Glomerular visceral epithelial cell (primary cell): ENCODE measurements at regions not wholly inside any gene's neighbourhood (a gene's known extent, or its start where the extent isn't known, plus 50 kb on each side); places are given as distances from the start of the nearest gene placed in this dataset.

Experiments
- DNase-seq: peaks from one replicate; pipeline ENCODE4 v3.0.0-alpha.2; 2016; ENCODE audit errors: extremely low spot score

DNA sequence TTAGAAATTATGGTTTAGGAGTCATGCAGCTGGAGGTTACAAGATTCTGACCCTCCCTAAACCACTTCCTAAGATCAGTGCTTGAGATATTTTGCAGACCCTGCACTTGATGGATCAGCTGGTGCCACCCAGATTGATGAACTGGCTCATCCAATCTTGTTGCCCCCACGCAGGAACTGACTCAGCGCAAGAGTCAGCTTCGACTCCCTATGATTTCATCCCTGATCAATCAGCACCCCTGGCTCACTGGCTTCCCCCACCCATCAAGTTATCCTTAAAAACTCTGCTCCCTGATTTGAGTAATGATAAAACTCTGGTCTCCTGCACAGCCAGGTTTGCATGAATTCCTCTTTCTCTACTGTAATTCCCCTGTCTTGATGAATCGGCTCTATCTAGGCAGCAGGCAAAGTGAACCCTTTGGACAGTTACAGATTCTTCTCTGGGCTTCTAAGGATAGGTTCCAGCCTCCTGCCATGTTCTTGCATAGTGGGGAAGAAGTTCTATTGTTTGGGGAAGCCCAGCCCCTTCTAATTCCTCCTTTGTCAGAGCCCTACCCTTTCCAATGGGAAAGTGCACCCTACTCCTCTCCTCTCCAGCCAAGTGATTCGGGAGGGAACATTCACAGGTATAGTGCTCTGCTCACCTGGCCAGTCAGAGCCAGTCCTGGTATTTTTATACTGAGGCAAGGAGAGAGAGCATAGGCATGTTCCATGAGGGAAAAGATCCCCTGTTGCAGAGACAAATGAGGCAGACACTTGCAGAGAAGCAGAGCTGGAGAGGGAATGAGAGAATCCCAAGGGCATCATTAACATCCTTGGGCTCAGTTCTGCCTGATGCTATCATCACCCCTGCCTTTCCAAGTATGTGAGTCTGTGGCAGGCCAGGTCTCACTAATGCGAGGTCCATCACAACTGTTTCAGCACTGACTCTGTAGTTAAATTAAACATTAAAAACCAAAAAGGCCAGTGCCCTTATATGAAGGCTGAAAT, 224.4 kb upstream of the GALNT17 start:
- no peak for DNase-seq

DNA sequence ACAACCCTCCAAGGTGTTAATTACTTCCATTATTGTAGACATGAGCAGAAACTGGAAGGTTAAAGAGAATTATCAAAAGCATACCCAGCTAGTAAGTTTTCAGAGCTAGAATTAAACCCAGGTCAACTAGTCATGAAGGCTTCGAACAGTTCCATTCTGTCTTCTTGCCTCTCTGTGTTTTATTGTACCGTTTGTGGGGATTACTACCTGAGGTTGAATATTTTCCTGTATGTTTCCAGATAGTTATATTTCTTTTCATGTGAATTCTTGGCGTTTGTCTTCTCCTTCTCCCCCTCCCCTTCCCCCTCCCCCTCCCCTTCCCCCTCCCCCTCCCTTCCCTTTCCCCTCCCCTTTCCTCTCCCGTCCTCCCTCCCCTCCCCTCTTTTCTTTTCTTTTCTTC, 218.0 kb upstream of the GALNT17 start:
- DNase-seq, result no peak

GRCh38 chr7:70915067-70915466, 216.9 kb upstream of the GALNT17 start:
- no peak for DNase-seq

- DNase-seq, result no peak
Measured at GRCh38 chr7:70919481-70920073, 212.4 kb upstream of the GALNT17 start.

DNA sequence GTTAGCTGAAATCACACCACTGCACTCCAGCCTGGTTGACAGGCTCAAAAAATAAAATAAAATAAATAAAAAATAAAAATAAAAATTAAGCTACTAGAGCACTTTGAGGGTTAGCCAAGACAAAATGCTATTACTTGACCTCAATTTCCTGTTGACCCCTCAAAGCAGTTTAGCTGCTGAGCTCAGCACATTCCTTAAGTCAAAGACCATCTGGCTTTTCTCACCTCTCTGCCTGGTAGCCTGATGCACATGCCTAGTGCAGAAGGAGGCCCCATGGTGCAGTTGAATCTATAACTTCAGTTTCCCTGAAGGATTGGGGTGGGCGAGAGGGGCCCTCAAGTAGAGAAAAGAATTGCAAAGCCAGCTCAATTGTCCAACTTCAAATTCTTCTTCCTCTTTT, 211.1 kb upstream of the GALNT17 start:
- DNase-seq, result no peak

- no peak for DNase-seq
Measured at GRCh38 chr7:70923181-70923845, 208.6 kb upstream of the GALNT17 start.

- DNase-seq, result no peak
Measured at GRCh38 chr7:70925411-70926115, 206.4 kb upstream of the GALNT17 start.

- DNase-seq, result no peak
Measured at GRCh38 chr7:70926666-70927065, 205.3 kb upstream of the GALNT17 start.

DNA sequence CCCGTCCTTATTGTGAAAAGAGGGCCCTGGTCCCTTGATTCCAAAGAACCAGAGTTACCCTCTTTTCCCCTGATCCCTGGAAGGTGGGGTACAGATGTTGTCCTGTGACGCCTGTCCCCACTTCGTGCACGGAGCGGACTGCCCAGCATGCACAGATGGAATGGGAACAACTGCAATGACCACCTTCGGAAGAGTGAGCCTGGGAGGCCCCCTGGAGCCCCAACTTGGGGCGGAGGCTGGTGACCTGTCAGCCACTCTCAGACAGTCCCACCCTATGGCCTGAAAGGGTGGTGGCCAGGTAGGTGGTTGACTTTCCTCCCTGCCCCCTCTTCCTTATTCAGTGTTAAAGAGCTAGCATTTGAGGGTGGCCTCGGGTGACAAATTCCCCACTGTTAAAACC, 196.6 kb upstream of the GALNT17 start:
- no peak for DNase-seq

DNA sequence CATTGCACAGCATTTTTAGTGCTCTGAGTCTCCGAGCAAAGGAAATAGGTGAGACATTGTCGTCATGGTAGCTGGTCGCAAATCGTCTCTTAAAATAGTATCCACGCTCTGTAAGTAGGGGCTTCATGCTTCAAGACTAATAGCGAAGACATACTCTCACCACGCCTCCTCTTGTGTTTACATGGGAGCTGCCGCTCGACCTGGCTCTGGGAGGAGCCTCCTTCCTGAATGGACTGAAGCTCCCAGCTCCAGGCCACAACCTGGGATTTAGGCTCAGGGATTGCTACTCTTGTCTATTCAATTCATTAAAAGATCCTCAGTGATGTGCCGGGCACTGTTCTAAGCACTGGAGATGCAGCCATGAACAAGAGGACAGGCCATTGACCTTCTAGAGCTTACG, 196.1 kb upstream of the GALNT17 start:
- no peak for DNase-seq

GRCh38 chr7:70937424-70937823, 194.5 kb upstream of the GALNT17 start:
- no peak for DNase-seq

DNA sequence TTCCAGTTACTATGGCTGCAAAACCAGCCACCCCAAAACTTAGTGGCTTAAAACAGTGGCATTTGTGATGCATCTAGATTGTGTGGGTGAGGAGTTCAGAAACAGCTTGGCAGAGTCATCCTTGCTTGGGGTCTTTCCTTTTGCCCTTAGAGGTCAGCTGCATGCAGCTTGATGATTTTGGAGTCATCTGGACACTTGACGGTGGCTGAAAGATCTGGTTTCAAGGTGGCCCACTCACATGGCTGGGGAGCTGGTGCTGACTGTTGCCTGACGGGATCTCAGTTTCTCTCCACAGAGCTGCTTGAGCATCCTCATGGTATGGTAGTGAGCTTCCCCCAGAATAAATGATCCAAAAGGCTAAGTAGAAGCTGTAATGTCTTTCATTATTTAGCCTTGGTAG, 191.3 kb upstream of the GALNT17 start:
- no peak for DNase-seq

DNA sequence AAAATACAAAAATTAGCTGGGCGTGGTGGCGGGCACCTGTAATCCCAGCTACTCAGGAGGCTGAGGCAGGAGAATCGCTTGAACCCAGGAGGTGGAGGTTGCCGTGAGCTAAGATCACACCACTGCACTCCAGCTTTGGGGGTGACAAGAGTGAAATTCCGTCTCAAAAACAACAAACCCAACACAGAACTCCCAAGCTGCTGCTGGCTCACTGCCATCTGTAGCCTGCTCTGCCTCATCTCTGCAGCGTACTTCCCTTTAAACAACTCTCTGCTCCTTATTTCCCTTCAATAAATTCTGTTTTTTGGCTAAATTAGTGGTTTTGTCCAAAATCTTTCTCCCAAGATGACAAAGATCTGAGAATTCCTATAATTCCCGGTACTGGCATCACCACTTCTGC, 189.2 kb upstream of the GALNT17 start:
- DNase-seq, result no peak

- no peak for DNase-seq
Measured at GRCh38 chr7:70944516-70944915, 187.4 kb upstream of the GALNT17 start.

- DNase-seq, result no peak
Measured at GRCh38 chr7:70947181-70947580, 184.8 kb upstream of the GALNT17 start.

DNA sequence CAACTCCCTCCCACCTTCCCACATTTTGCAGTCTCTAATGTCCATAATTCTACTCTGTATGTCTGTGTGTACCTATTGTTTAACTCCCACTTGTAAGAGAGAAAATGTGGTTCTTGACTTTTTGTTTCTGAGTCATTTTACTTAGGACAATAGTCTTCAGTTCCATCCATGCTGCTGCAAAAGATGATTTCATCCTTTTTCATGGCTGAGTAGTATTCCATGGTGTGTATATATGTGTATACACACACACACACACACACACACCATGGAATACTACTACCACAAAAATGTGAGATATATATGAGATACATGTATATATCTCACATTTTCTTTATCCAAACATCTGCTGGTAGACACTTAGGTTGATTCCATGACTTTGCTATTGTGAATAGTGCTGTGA, 182.1 kb upstream of the GALNT17 start:
- no peak for DNase-seq

- DNase-seq, result no peak
Measured at GRCh38 chr7:70951271-70951962, 180.5 kb upstream of the GALNT17 start.

- DNase-seq, result no peak
Measured at GRCh38 chr7:70952311-70952710, 179.6 kb upstream of the GALNT17 start.

- no peak for DNase-seq
Measured at GRCh38 chr7:70953331-70953741, 178.6 kb upstream of the GALNT17 start.

- no peak for DNase-seq
Measured at GRCh38 chr7:70953796-70954195, 178.1 kb upstream of the GALNT17 start.

DNA sequence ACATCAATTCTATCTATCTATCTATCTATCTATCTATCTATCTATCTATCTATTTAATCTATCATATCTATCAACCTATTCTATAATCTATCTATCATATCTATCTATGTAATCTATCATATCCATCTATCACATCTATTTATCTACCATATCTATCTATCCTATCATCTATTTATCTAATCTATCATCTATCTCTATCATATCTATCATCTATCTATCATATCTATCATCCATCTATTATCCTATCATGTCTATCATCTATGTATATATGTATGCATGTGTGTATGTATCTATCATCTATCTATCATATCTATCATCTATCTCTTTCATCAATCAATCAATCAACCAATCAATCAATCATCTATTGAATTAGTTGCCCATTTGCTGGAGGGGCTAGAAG, 159.3 kb upstream of the GALNT17 start:
- DNase-seq, result no peak
